Stomach (tissue), 8 donors: ENCODE measurements at regions not wholly inside any gene's neighbourhood (a gene's known extent, or its start where the extent isn't known, plus 50 kb on each side); places are given as distances from the start of the nearest gene placed in this dataset.
A peak's percentile ranks its signal among the peaks of the same experiment; 100 is the strongest.

ENCODE experiments used
- DNase-seq, 2 donors: peaks; one replicate each; pipeline versions ENCODE4 v3.0.0 to v3.0.0-alpha.2; 2013 to 2019
- H3K27ac ChIP-seq, 5 donors: fragments of 200-600 bp in 4 of 5; sonication (generic) in 4 of 5; one replicate each; pipeline ENCODE4 v1.5.1; 2013 to 2019; ENCODE audit warnings: mild to moderate bottlenecking in 1 of 5, moderate library complexity in 1 of 5
- H3K27me3 ChIP-seq, 3 donors: fragments of 200-600 bp; sonication (generic); one replicate each; pipeline ENCODE4 v1.5.1; 2017 to 2019; ENCODE audit warnings: mixed run types in 1 of 3
- H3K36me3 ChIP-seq, 4 donors: fragments of 200-600 bp; sonication (generic); 1 replicate in 3 of 4; 2 replicates in 1 of 4; pipeline ENCODE4 v1.5.1; 2016 to 2019
- H3K4me1 ChIP-seq, 4 donors: fragments of 200-600 bp; sonication (generic); one replicate each; pipeline ENCODE4 v1.5.1; 2016 to 2019
- H3K4me3 ChIP-seq, 4 donors: fragments of 200-600 bp; sonication (generic) in 3 of 4; one replicate each; pipeline ENCODE4 v1.5.1; 2016 to 2019; ENCODE audit warnings: mild to moderate bottlenecking in 1 of 4
- H3K9me3 ChIP-seq, 4 donors: fragments of 200-600 bp; sonication (generic); one replicate each; pipeline ENCODE4 v1.5.1; 2016 to 2019
- EP300 ChIP-seq: sonication (generic); formaldehyde crosslinking; IDR thresholded peaks from one replicate; pipeline ENCODE4 v1.6.1; 2017; ENCODE audit warnings: antibody characterized with exemption
- POLR2A ChIP-seq, 4 donors: fragments of 450-650 bp; IDR thresholded peaks; one replicate each; pipeline ENCODE4 v1.6.1; 2016; ENCODE audit warnings: antibody characterized with exemption in 4 of 4, control low read depth in 2 of 4, mild to moderate bottlenecking in 1 of 4, moderate library complexity in 1 of 4
- POLR2AphosphoS5 ChIP-seq, 3 donors: sonication (generic); formaldehyde crosslinking; IDR thresholded peaks; one replicate each; pipeline ENCODE4 v1.6.1; 2016; ENCODE audit warnings: antibody characterized with exemption in 3 of 3
- WGBS, 5 donors: extraction: QIAGEN DNeasy Blood & Tissue Kit in 3 of 5; methylation state at CpG; one replicate each; pipeline versions ENCODE4 v1.1.5 to v1.1.7; 2013 to 2018; 5-methylcytosine and 5-hydroxymethylcytosine counted together
- intact Hi-C: fragments of 100-400 bp; cut with DNase I; formaldehyde crosslinking; loops from one replicate; pipeline ENCODE4 v1.15.1; 2023; ENCODE audit warnings: low total_unique reads
- TF ChIP-seq, protein P1 (sequence below), 7 experiments: fragments of 450-650 bp in 4 of 7; fragments of 200-600 bp in 3 of 7; sonication (generic) in 3 of 7; IDR thresholded peaks; one replicate each; pipeline ENCODE4 v1.5.1; 2016 to 2019; ENCODE audit warnings: antibody characterized with exemption in 7 of 7, control low read depth in 2 of 7, mild to moderate bottlenecking in 1 of 7
- donor health status: healthy with polysubstance abuse.
- donor health status: Bipolar disorder and iron deficiency.
- donor health status: healthy.

DNA sequence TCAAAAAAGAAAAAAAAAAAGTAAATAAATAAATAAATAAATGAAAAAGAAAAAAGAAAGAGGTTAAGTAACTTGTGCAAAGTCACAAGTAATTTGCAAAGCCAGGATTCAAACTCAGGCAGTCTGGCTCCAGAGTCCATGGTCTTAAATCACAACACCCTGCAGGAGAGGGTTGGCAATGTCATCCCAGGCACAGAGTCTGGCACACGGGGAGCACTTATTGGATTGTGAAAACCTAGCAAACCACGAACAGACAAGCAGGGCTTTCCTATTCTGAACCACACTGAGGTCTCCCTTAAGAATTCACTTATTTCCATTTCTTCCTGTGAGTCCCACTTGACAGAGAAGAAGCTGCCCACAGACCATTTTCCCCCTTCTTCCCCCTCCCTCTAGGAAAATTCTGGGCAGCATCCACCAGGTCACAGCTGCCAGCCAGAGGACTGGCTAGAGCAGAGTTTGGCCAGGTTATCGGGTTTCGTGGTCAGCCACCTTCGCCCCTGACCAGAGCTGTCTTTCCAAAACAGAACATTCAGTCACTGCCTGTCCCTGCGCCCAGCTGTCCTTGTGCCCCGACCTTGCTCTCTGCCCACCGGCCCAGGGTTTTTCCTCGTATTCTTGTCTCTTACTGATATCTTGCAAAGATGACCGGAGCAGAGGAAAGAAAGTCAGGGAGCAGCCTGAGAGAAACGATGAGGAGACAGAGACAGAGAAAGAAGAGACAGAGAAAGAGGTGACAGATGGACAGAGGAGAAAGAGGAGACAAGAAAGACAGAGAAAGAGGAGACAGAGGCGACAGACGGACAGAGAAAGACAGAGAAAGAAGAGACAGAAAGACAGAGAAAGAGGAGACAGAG lies 106.4 kb upstream of the PTPN1 start:
- no peaks in the 10 kb centered on the region for H3K9me3 ChIP-seq
- intact Hi-C loops, result no loop called here
- peaks cover 27 to 59% (median 37%) of the 10 kb centered on the region in 4 donors for H3K4me1 ChIP-seq
- H3K36me3 ChIP-seq, result no peaks in the 10 kb centered on the region
- peak in 1 of 2 donors; percentile 63 for DNase-seq
- 42 to 73% (median 49%) methylated on average over 13 of the region's 13 CpGs for WGBS, 5 donors
- H3K27me3 ChIP-seq, result no peaks in the 10 kb centered on the region
- TF ChIP-seq POLR2AphosphoS5 (IDR thresholded peaks at IDR 0.05) (no peak), EP300 (no peak), POLR2A (IDR thresholded peaks at IDR 0.05) (no peak)
- TF ChIP-seq, protein P1, sequence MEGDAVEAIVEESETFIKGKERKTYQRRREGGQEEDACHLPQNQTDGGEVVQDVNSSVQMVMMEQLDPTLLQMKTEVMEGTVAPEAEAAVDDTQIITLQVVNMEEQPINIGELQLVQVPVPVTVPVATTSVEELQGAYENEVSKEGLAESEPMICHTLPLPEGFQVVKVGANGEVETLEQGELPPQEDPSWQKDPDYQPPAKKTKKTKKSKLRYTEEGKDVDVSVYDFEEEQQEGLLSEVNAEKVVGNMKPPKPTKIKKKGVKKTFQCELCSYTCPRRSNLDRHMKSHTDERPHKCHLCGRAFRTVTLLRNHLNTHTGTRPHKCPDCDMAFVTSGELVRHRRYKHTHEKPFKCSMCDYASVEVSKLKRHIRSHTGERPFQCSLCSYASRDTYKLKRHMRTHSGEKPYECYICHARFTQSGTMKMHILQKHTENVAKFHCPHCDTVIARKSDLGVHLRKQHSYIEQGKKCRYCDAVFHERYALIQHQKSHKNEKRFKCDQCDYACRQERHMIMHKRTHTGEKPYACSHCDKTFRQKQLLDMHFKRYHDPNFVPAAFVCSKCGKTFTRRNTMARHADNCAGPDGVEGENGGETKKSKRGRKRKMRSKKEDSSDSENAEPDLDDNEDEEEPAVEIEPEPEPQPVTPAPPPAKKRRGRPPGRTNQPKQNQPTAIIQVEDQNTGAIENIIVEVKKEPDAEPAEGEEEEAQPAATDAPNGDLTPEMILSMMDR (IDR thresholded peaks at IDR 0.05), result no peak
- H3K4me3 ChIP-seq, result no peak overlapping the region
- peak overlapping the region in 4 of 5 donors; percentile 0 to 88 (median 34) for H3K27ac ChIP-seq

DNA sequence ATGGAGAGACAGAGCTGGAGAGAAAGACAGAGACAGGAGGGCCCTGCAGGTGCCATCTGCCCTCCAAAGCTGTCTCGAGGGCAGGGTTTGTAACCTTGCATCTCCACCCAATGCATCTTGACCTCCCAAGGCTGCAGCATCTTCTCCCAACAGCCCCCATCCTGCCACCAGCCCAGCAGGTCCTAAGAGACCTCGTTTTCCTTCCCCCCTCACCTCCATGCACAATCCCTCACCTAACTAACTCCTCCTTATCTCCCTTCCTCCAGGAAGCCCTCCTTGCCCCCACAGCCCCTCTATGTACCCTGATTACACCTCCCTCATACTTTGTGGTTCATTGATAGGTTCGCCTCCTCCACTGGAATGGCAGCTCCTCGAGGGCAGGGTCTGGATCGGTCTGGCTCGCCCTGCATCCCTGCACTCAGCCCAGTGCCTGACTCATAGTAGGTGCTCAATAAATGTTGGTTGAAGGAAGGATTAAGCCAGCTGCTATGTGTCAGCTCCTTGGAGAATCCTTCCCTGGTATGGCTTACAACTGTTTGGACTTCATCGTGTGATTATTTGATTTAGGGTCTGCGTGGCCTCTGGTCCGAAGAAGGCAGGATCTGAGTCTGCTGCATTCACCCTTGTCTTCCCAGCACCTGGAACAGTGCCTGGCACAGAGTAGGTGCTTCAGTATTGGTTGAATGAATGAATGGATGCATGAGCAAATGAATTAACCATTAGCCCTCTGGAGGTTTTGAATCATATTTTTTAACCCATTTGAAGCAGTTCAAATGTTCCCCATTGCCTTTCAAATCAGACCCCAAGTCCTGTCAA lies 105.6 kb upstream of the PTPN1 start:
- DNase-seq, result no peak
- WGBS, 5 donors, result 80 to 89% (median 82%) methylated on average over 9 of the region's 9 CpGs
- TF ChIP-seq, protein P1 (IDR thresholded peaks at IDR 0.05), result no peak
- TF ChIP-seq POLR2A (IDR thresholded peaks at IDR 0.05), result no peak
- no peak for TF ChIP-seq POLR2AphosphoS5 (IDR thresholded peaks at IDR 0.05)
- no peak for TF ChIP-seq EP300
- no peaks in the 10 kb centered on the region for H3K27me3 ChIP-seq
- intact Hi-C loops, result no loop called here
- peaks cover 18 to 51% (median 32%) of the 10 kb centered on the region in 4 donors for H3K4me1 ChIP-seq
- H3K9me3 ChIP-seq, result no peaks in the 10 kb centered on the region
- no peaks in the 10 kb centered on the region for H3K36me3 ChIP-seq
- peak overlapping the region in 2 of 5 donors; percentile 26 to 88 for H3K27ac ChIP-seq
- H3K4me3 ChIP-seq, result no peak overlapping the region

DNA sequence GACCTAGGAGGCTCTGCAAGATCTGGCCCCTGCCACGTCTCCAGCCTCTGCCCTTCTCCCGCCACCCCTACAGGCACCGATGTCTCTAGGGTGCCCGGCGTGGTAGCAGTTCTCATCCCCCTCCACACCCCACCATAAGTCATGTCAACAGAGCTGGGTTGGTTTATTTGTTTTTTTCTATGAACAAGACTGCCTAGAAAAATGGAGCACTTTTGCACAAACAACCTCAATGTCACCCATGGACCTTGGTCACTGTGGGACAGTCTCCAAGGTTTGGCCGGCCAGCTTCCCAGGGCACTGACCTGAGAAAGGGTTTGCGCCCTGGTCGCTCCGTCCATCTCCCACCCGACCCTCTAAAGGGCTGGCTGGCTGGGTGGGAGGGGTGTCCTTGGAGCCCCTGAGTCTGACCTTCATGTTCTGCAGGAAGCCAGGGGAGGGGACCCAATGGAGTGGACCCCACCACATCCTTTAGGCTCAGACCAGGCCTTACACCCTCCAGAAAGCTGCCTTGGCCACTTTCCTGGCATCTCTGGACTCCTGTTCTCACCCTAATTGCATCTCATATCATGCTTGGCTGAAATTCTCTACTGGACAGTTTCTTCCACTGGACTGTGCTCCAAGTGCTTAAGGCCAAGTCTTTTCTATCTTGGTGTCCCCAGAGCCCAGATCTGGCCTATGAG lies 104.8 kb upstream of the PTPN1 start:
- intact Hi-C loops, result no loop called here
- no peaks in the 10 kb centered on the region for H3K9me3 ChIP-seq
- H3K27ac ChIP-seq, result peak overlapping the region in 1 of 5 donors; percentile 88
- H3K27me3 ChIP-seq, result no peaks in the 10 kb centered on the region
- WGBS, 5 donors, result 65 to 86% (median 67%) methylated on average over 10 of the region's 10 CpGs
- no peak overlapping the region for H3K4me3 ChIP-seq
- H3K36me3 ChIP-seq, result no peaks in the 10 kb centered on the region
- TF ChIP-seq POLR2AphosphoS5 (IDR thresholded peaks at IDR 0.05) (no peak), POLR2A (IDR thresholded peaks at IDR 0.05) (no peak), EP300 (no peak)
- TF ChIP-seq, protein P1 (IDR thresholded peaks at IDR 0.05), result no peak
- peaks cover 11 to 43% (median 25%) of the 10 kb centered on the region in 4 donors for H3K4me1 ChIP-seq
- no peak for DNase-seq
